NOMO-1 (cell line): ENCODE measurements at regions not wholly inside any gene's neighbourhood (a gene's known extent, or its start where the extent isn't known, plus 50 kb on each side); places are given as distances from the start of the nearest gene placed in this dataset.

Experiments
- DNase-seq, 2 experiments: peaks; one replicate each; lab custom pipeline; 2025; ENCODE audit not compliant: unreplicated experiment in 2 of 2; lab: John Stamatoyannopoulos, UW

DNA sequence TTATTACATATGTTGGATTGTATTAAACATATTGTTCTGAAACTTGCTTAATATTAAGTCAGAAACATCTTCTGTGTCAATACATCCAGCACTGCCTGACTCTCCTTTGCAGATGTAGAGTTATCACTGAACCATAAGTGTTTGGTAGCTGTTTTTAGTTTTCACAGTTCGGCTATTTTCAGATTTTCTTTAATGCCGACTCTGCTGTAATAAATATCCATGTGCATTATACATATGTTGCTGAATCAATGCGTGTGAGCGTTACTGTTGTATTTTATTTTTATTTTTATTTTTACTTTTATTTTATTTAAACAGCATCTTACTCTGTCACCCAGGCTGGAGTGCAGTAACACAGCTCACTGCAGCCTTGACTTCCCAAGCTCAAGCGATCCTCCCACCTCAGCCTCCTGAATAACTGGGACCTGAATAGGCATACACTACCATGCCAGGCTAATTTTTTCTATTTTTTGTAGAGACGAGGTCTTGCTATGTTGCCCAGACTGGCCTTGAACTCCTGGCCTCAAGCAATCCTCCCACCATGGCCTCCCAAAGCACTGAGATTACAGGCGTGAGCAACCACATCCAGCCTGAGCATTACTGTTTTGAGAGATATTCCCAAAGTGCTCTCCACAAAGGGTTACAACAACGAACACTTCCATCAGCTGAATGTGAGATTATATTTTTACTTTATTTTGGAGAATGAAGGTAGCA, 50.7 kb upstream of the NOCT start:
- DNase-seq: no peak

DNA sequence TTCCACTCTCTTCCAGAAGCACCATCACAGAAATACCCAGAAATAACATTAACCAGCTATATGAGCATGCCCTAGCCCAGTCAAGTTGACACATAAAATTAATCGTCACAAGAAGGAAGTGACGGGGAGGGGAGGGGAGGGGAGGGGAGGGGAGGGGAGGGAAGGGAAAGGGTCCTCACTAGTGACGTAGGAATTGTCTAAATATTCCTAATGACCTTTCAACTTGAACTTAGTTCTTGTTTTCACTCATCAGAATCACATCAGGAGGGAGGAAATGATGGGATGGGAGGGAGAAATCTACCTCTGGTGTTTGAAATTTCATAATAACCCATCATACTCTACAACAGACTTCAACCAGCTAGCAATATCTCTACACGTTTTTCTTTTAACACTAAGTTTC, 52.2 kb upstream of the NOCT start:
- no peak for DNase-seq

DNA sequence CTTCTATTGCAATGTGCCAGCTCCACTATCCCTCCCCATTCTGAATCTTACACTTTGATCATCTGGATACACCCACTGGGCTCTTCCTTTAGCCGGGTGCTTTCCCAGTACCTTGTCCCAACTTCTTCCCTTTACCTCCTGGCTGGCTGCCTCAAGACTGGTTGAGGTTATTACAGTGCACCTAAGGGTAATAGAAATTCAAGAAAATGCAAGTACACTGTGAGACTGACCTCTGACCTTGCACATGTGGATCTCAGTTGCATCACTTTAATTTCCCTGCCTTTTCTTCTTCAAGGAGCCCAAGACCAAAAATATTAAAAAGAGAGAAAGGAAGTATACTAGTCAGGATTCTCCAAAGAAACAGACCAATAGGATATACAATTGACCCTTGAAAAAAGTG, 53.9 kb upstream of the NOCT start:
- DNase-seq: no peak

DNA sequence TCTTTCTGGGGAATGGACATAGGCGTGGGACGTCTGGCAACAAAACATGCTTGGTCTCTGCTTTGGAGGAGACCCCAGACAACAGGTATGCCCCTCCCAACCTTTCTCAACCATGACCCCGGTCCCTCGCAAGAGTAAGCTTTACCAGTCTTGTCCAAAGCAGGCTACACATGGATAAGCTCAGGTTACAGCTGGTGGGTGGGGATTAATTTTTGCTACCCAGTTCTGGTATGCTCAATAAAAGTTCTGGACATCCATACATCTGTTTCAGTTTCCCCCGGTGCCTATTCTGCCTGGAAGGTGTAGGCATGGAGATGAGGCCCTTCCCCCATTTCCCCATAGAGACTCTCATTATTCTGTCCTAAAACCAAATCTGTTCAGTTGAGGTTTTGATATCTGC, 54.5 kb upstream of the NOCT start:
- DNase-seq: no peak

DNA sequence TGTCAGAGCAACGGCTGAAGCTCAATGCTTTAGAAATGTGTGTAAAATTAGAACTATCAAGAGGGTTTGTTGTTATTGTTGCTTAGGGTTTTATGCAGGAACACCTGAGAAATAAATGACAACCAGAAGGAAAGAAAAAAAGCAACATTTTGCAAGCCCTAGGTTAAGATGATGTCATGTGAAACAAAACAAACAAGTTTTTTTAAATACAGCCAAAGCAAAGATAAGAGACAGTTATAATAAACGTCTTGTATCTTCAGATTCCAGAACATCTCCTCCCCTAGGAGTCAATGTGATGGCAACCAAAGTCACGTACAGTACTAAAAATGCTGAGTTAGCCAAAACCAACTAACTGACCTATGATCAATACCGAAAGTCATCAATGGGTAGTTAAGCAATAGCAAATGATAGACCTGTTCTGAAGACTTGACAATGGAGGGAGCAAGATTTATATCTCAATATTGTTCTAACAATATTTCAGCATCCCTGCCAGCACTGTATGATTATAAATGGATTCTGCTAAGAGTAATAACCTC, 55.3 kb upstream of the NOCT start:
- DNase-seq: no peak

DNA sequence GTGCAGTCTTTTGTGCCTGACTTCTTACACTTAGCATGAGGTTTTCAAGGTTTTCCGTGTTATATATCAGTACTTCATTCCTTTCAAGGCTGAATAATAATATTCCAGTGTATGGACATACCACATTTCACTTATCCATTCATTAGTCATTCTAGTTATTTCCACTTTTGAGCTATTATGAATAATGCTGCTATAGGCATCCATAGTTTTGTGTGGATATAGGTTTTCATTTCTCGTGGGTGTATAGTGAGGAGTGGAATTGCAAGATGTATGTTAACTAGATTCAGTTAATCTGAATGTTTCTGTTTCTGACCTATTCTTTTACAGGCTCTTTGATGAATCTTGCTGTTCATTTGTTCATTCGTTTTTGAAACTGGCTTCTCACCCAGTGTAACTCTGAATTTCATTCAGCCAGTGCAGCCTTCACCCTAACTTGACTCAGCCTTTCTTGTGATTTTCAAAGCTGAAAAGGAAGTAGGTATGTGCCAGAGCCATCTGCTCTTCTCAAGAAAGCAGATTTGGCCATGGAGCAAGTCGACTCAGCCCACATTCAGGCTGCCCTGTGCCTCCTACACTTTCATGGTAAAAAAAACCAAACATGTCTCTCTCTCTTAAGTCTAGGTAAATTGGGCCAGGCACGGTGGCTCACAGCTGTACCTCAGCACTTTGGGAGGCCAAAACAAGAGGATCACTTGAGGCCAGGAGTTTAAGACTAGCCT, 56.3 kb upstream of the NOCT start:
- DNase-seq: peak in 1 of 2 experiments; percentile 3

DNA sequence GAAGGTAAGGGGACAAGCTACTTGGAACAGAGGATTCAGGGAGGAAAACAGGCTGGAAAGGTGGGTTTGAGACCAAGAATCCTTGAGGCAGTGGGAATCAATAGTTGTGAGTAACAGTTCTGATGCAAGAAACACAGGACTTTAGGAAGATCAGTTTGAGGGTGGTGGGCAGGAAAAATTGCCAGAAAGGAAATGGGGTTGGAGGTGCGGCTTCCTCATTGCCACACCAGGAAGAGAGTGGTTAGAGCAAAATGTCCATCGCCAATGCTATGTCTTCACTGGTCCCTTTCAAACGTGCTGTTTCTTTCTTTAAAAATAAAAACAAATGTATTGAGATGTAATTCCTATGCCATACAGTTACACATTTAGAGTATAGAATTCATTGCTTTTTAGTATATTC, 57.1 kb upstream of the NOCT start:
- DNase-seq: peak; percentile 45 to 72

DNA sequence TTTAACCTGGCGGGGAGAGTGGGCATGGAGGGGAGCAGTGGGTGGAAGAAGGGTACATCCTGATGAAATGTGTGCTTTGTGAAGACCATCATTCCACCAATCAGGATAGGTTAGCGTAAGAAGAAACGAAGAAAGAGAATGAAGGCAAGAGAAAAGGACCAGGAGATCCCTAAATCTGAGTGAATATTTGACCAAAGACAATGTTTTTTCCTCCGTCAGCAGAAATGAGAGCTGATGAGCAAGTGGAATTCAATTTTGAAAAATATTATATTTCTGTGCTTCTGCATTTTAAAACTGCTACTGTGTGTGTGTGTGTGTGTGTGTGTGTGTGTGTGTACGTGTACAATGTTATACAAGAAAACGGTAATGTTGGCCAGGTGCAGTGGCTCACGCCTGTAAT, 58.3 kb upstream of the NOCT start:
- no peak for DNase-seq

DNA sequence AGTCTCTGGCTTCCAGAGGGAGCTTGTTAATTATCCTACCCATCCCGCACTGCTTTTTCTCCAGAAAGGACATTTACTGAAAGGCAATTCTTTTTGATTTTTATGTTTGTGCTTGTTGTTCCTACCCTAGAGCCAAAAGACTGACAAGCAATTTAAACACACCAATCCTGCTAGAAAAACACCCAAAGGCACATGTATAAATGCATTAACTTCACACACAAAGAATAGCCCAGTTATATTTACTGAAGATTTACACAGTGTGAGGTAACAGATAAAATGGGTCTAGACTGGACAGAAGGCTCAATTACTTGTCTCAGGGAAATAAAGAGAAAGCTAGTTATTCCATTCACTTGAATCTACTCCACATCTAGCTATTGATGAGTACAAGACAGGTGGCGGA, 61.2 kb upstream of the NOCT start:
- DNase-seq: no peak

DNA sequence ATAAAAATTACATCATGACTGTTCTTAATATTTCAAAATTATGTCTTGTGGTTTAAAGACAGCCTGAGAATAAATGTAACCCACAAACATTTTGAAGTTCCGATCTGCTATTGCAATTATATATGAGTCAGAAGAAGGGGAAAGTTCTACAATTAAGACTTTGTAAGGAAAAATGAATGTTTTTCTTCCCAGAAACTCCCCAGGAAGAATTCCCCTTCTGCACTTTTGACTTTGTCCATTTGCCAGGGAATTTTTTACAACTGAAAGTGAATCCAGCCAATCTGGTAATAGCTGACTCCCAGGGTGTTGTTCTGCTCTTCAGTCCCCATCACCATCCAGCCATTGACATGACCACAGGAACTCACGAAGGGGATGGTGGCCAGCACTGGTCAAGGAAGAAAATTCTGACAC, 61.6 kb upstream of the NOCT start:
- DNase-seq: peak; percentile 14 to 73

DNA sequence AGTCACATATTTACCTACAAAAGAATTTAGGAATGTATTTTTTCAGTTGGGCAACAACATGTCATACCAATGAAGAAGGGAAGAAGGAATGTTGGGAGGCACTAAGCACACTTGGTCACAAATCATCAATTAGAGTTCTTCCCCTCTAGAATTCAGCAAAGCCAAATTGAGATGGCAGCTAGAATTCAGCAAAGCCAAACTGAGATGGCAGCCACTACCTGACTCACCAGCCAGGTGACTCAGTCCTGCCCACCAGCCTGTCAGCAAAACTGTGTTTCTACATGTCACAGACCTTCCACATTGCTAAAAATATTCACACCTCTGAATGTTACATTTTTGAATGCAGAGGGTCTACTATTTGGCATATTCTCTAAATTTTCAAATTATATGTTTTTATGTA, 63.2 kb upstream of the NOCT start:
- DNase-seq: no peak

DNA sequence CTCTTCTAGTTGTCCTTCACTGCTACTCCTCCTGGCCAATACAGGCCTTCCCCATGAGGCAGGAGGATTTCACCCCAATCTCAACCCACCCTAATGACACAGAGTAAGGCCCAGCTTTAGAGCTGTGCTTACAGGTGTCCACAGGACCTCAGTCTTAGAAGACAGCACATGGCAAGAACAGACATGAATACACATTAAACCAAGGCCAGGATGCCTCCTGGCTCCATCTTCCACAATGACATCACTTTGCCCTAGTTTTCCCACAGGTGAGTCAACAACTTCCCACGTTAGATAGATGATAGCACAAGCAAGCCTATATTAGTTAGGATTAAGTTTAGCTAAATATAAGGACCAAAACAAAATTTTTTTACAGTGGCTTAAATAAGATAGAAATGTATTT, 63.8 kb upstream of the NOCT start:
- no peak for DNase-seq

DNA sequence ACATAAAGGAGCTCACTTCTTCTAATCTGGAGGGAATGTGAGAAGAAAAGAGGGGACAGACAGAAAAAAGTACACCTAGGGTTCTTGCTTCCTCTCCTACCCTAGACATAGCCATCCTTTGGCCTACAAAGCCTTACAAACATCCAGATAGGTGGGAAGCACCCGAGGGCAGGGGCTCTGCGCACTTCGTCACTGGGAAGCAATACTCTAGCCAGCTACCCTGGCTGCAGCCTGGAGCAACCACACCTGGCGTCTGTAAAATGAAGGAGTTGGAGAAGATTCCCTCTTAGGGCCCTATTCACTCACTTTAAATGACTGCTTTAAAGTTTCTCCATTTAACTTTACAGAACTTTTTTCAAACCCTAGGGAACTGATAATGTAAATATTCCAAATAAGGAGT, 65.7 kb upstream of the NOCT start:
- no peak for DNase-seq

DNA sequence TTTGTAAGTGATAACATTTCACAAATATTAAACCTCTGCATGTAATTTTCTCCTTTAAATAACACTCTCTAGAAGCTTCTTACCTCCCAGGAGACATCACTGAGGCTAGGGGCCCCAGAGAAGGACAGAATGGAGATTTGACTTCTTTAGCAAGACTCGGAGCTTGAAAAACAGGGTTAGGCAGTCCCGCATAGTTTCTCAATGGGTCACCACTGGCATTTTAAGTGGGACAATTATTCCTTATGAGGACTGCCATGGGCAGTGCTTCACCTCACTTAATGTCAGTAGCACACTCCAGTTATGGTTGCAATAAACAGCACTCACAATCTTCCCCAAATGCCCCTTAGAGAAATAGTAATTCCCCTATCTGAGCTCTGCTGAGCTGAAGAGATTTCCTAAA, 66.7 kb upstream of the NOCT start:
- no peak for DNase-seq

DNA sequence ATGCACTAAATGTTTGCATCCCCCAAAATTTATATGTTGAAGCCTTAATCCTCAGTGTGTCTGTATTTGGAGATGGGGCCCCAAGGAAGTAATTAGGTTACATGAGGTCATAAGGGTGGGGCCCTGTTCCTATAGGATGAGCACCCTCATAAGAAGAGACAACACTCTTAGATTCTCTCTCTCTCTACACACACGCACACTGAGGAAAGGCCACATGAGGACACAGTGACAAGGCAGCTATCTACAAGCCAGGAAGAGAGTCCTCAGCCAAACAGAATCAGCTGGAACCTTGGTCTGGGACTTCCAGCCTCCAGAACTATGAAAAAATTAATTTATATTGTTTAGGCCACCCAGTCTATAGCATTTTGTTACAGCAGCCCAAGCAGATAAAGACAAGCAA, 69.3 kb upstream of the NOCT start:
- DNase-seq: no peak

DNA sequence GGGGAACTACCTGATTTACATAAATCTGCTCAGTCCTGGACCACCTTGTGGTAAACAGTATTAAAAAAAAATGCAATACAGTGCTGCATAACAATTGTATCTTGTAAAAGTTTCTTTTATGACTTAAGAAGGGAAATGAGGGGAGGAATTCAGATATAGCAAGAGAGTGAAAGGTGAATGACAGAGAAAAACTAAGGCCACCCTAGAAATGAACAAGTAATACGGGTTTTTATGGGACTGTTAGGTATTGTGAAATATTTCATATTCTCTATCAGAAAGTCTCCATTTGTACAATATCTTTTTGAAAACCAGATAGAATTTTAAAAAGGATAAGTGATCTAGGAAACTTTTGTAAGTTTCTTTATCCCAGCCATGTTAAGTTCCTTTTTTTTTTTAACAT, 69.7 kb upstream of the NOCT start:
- no peak for DNase-seq

DNA sequence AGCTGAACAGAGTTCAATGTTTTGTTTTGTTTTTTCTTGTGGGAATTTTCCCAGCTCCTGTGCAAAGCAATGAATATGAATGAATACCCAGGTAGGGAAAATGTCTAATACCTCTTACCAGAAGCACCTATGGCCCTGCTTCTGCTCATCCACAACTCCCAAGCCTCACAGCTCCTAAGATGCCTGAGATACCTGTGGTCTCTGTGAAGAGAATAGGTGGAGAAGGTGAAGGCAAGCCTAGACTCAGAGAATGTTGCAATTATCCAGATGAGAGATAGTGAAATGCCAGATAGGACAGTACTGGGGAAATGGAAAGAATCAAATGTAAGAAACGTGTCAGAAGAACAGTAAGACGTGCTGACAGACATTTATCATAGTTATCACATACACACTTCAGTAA, 70.2 kb upstream of the NOCT start:
- DNase-seq: no peak

DNA sequence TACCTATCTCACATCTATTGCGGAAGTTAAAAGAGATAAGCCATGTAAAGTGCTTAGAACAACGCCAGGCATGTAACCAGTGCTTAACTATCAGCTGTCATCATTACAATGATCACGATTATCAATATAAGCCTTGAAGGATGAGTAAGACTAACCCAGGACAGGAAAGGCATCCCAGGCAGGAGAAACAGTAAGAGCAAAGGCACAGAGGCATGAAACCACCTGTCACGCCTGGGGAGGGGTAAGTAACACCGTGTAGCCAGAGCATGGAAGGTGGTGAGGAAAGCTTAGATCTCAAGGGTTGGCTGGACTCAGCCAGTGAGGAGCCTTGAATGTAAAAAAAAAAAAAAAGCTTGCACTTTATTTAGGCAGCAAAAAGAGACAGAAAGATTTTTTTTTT, 71.7 kb upstream of the NOCT start:
- no peak for DNase-seq

DNA sequence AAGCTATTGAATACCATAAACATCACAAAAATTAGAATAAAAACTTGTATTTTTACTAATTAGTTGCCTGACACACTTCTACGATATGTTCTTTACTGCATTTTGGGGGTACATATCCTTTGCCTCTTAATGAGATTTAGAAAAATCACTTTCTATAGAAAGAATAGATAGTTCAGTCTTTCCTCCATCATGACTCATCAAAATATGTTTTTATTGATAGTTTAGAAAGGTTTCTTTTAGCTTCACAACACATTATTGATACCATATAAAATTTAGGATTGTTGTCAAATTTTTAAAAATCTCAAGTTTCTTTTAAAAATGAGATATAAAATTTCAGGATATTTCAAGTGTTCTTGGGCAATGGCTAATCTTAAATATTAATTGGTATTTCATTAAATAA, 74.5 kb upstream of the NOCT start:
- no peak for DNase-seq

DNA sequence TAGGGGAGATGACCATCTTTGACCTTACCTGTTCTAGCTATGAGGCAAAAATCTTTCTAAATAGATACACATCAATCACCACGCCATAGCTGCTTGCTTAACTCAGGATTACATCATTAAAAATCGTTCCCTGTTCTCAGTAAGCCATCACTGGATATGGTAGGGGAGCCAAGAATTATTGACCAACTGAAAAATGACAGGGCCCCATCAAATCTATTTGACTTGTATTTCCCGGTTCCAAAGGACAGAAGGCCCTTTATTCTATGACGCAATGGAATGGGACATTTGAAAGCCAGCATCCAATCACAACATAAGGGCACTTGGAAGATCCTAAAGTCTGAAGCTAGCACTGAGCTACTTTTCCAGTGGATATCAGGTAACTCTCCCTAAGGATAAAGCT, 75.6 kb upstream of the NOCT start:
- no peak for DNase-seq

DNA sequence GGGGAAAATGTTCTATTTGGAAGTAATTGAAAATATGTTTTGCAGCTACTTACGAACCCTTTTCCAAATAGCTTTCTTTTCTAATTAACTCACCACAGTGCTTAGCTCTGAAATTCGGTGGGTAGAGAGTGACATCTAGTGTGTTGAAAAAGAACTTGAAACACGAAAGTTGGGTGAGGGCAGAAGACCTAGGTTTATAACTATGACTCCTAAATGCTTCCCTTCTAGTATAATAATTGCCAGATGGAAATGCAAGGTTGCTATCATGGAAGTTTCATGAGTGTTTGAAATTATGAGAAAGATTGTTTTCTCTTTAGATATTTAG, 77.3 kb upstream of the NOCT start:
- DNase-seq: peak; percentile 56 to 70

DNA sequence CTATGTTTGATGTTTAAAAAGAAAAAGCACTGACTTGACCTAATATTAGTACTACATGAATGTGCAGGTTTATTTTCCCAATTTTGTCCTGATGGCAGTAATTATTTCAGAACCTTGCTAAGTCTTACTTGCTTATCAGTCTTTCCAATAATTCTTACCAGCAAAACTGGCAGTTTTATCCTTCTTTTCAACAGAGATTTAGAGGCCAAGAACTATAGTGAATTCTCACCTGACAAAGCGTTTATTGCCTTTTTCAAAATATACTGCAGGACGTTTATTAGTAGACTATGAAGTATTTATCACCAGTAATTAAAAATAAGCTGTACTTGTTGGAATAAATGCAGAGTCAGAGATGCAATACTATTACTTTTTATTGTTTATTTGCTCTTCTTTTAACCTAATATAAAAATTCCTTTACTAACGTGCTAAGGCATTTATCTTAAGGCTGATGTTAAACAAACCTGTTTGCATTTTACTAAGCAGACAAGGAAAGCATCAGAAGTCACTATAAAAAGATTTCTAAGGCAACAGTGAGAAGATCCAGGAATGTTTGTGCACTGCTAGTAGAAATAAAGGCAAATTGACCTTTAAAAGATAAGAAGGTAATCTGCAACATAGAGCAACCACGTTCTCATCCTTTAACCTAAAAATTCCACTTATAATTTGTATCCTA, 80.3 kb upstream of the NOCT start:
- no peak for DNase-seq
